ENCODE measurements at regions not wholly inside any gene's neighbourhood (a gene's known extent, or its start where the extent isn't known, plus 50 kb on each side); places are given as distances from the start of the nearest gene placed in this dataset.

GRCh38 chr2:131588152-131588873 lies 60.6 kb downstream of the CCDC74A start:
- TF ChIP-seq CTCF (IDR thresholded peaks at IDR 0.05 in 8 of 11, conservative IDR thresholded peaks at IDR 0.05 in 3 of 11): no peak
- no peak for TF ChIP-seq POLR2A (IDR thresholded peaks at IDR 0.05)
- TF ChIP-seq POLR2AphosphoS5 (IDR thresholded peaks at IDR 0.05): no peak
